HCT116 (cell line): ENCODE measurements at regions not wholly inside any gene's neighbourhood (a gene's known extent, or its start where the extent isn't known, plus 50 kb on each side); places are given as distances from the start of the nearest gene placed in this dataset.

Experiments
- ATAC-seq: fragments of 200-7000 bp; cut with Tn5 transposase; 2 replicates; pipeline ENCODE4 v1.9.1; 2020; ENCODE audit warnings: mild to moderate bottlenecking, moderate library complexity
- BruUV-seq: library from RNA; stranded (reverse); fragments of 400-500 nt; replicated peaks from 2 replicates; lab custom pipeline; 2021; lab: Mats Ljungman, UMichigan
- CTCF ChIA-PET: fragments of 300-600 bp; sonication (Branson Sonifier 250); formaldehyde crosslinking; loops from one replicate; lab custom pipeline; 2021; ENCODE audit warnings: antibody characterized with exemption; lab: Charles Lee
- POLR2A ChIA-PET: fragments of 300-600, 350-600 bp; sonication (Branson Sonifier 250); formaldehyde crosslinking; loops from one replicate; lab custom pipeline; 2021; ENCODE audit warnings: antibody characterized with exemption; lab: Charles Lee
- RAD21 ChIA-PET, 2 experiments: fragments of 300-600 bp; sonication (Branson Sonifier 250); formaldehyde crosslinking; loops; one replicate each; lab custom pipeline; 2023; ENCODE audit warnings: low total read pairs in 2 of 2; ENCODE audit not compliant: uncharacterized antibody in 2 of 2, unreplicated experiment in 2 of 2, low non-redundant PET in 1 of 2; lab: Charles Lee
- DNase-seq: peaks from one replicate; pipeline ENCODE4 v3.0.0-alpha.2; 2010; ENCODE audit warnings: low read depth, low spot score
- H2AFZ ChIP-seq: fragments of 200-600 bp; shearing (Covaris generic), sonication (generic); 2 replicates; pipeline ENCODE4 v1.6.1; 2017; ENCODE audit warnings: low read depth, mixed run types, mixed read lengths, antibody characterized with exemption, low read length; ENCODE audit not compliant: poor library complexity, severe bottlenecking
- H3K27ac ChIP-seq: 2 replicates; pipeline ENCODE4 v1.5.1; 2012; ENCODE audit warnings: low read depth, low read length
- H3K27me3 ChIP-seq: fragments of 200-600 bp; sonication (generic); 2 replicates; pipeline ENCODE4 v1.6.1; 2016; ENCODE audit warnings: mixed run types, low read length, mixed read lengths; ENCODE audit not compliant: insufficient read depth
- H3K36me3 ChIP-seq, 2 experiments: fragments of 200-500 bp in 1 of 2; fragments of 200-600 bp in 1 of 2; sonication (Bioruptor generic) in 1 of 2; sonication (generic) in 1 of 2; 2 replicates each; pipeline versions ENCODE4 v1.5.1 to v1.6.1; 2014 to 2016; ENCODE audit warnings: low read length in 2 of 2, inconsistent platforms in 1 of 2, mixed read lengths in 1 of 2, mixed run types in 1 of 2; ENCODE audit not compliant: insufficient read depth in 2 of 2, control insufficient read depth in 1 of 2
- H3K4me1 ChIP-seq, 2 experiments: fragments of 200-600 bp in 1 of 2; sonication (generic) in 1 of 2; 2 replicates each; pipeline versions ENCODE4 v1.5.1 to v1.6.1; 2012 to 2017; ENCODE audit warnings: low read length in 2 of 2, inconsistent platforms in 1 of 2, mild to moderate bottlenecking in 1 of 2, mixed read lengths in 1 of 2, mixed run types in 1 of 2, moderate library complexity in 1 of 2; ENCODE audit not compliant: insufficient read depth in 2 of 2, control insufficient read depth in 1 of 2
- H3K4me2 ChIP-seq: fragments of 200-600 bp; sonication (generic); 2 replicates; pipeline ENCODE4 v1.6.1; 2017; ENCODE audit warnings: mixed run types, low read length, mixed read lengths
- H3K4me3 ChIP-seq, 2 experiments: fragments of 200-600 bp in 1 of 2; sonication (generic) in 1 of 2; replicated peaks in 1 of 2; 2 replicates each; pipeline ENCODE4 v1.5.1; 2011 to 2016; ENCODE audit warnings: low read length in 2 of 2, control low read depth in 1 of 2, low read depth in 1 of 2, mild to moderate bottlenecking in 1 of 2, mixed read lengths in 1 of 2, mixed run types in 1 of 2
- H3K79me2 ChIP-seq: fragments of 200-600 bp; sonication (generic); 2 replicates; pipeline ENCODE4 v1.6.1; 2017; ENCODE audit warnings: mild to moderate bottlenecking, mixed run types, low read length, moderate library complexity, mixed read lengths; ENCODE audit not compliant: insufficient read depth
- H3K9ac ChIP-seq: fragments of 200-600 bp; sonication (generic); 2 replicates; pipeline ENCODE4 v1.6.1; 2016; ENCODE audit warnings: low read length, mixed read lengths
- H3K9me2 ChIP-seq: fragments of 200-600 bp; sonication (generic), shearing (Covaris generic); 2 replicates; pipeline ENCODE4 v1.6.1; 2017; ENCODE audit warnings: mixed run types, mild to moderate bottlenecking, moderate library complexity; ENCODE audit not compliant: insufficient read depth
- H3K9me3 ChIP-seq, 2 experiments: fragments of 200-500 bp in 1 of 2; fragments of 200-600 bp in 1 of 2; sonication (Bioruptor generic) in 1 of 2; sonication (generic) in 1 of 2; 2 replicates each; pipeline ENCODE4 v1.6.1; 2014 to 2017; ENCODE audit warnings: low read length in 2 of 2, mixed read lengths in 2 of 2, inconsistent platforms in 1 of 2, low read depth in 1 of 2, mild to moderate bottlenecking in 1 of 2, mixed run types in 1 of 2, moderate library complexity in 1 of 2; ENCODE audit not compliant: control insufficient read depth in 1 of 2, insufficient read depth in 1 of 2
- H4K20me1 ChIP-seq: fragments of 200-600 bp; sonication (generic), shearing (Covaris generic); 2 replicates; pipeline ENCODE4 v1.6.1; 2017; ENCODE audit warnings: mixed run types, mild to moderate bottlenecking, moderate library complexity; ENCODE audit not compliant: insufficient read depth
- CEBPB ChIP-seq: IDR thresholded peaks from 2 replicates; pipeline ENCODE4 v1.6.1; 2012; ENCODE audit warnings: low read depth
- CTCF ChIP-seq, 3 experiments: fragments of 200-600 bp in 1 of 3; sonication (generic) in 1 of 3; IDR thresholded peaks in 2 of 3; conservative IDR thresholded peaks in 1 of 3; 2 replicates each; pipeline ENCODE4 v1.5.1; 2012 to 2017; ENCODE audit warnings: low read depth in 2 of 3, low read length in 2 of 3, antibody characterized with exemption in 1 of 3, borderline replicate concordance in 1 of 3, control low read depth in 1 of 3, mild to moderate bottlenecking in 1 of 3, mixed read lengths in 1 of 3, mixed run types in 1 of 3, moderate library complexity in 1 of 3; ENCODE audit not compliant: insufficient read depth in 1 of 3
- ELF1 ChIP-seq: IDR thresholded peaks from 2 replicates; pipeline ENCODE4 v1.6.1; 2012; ENCODE audit warnings: low read depth, borderline replicate concordance
- EZH2 ChIP-seq: fragments of 200-600 bp; sonication (generic); IDR thresholded peaks from 2 replicates; pipeline ENCODE4 v1.6.1; 2017; ENCODE audit warnings: antibody characterized with exemption, mixed run types
- EZH2phosphoT487 ChIP-seq: fragments of 200-600 bp; IDR thresholded peaks from 2 replicates; pipeline ENCODE4 v1.6.1; 2018; ENCODE audit warnings: antibody characterized with exemption, borderline replicate concordance
- JUND ChIP-seq: IDR thresholded peaks from 2 replicates; pipeline ENCODE4 v1.6.1; 2012
- MAX ChIP-seq: IDR thresholded peaks from 2 replicates; pipeline ENCODE4 v1.6.1; 2012
- POLR2AphosphoS5 ChIP-seq: IDR thresholded peaks from 2 replicates; pipeline ENCODE4 v1.6.1; 2011; ENCODE audit warnings: mild to moderate bottlenecking, low read depth, low read length, moderate library complexity
- RAD21 ChIP-seq: IDR thresholded peaks from 2 replicates; pipeline ENCODE4 v1.6.1; 2012; ENCODE audit warnings: low read depth, mild to moderate bottlenecking
- REST ChIP-seq: IDR thresholded peaks from 2 replicates; pipeline ENCODE4 v1.6.1; 2012; ENCODE audit warnings: low read depth
- SIN3A ChIP-seq: IDR thresholded peaks from 2 replicates; pipeline ENCODE4 v1.6.1; 2012; ENCODE audit warnings: low read depth
- TCF7L2 ChIP-seq: IDR thresholded peaks from 2 replicates; pipeline ENCODE4 v1.7.0; 2011; ENCODE audit warnings: borderline replicate concordance, inconsistent platforms; ENCODE audit not compliant: insufficient read depth, insufficient read length; ENCODE audit errors: extremely low read depth
- ZBTB33 ChIP-seq: IDR thresholded peaks from 2 replicates; pipeline ENCODE4 v1.6.1; 2011; ENCODE audit warnings: mild to moderate bottlenecking, low read length, moderate library complexity; ENCODE audit not compliant: insufficient replicate concordance; ENCODE audit errors: extremely low read depth
- ZFX ChIP-seq: fragments of 450-650 bp; IDR thresholded peaks from 2 replicates; pipeline ENCODE4 v1.6.1; 2017
- intact Hi-C: fragments of 100-400 bp; cut with micrococcal nuclease; formaldehyde crosslinking; loops from 2 replicates; pipeline ENCODE4 v1.10.0; 2022

GRCh38 chr17:68657576-68657975 is 56.4 kb upstream of the FAM20A start:
- ATAC-seq (no peak), DNase-seq (no peak)
- no peaks in the 10 kb centered on the region for H3K79me2 ChIP-seq
- H4K20me1 ChIP-seq: no peaks in the 10 kb centered on the region
- ChIA-PET POLR2A (no interaction called here), CTCF (no interaction called here), RAD21 (no interaction called here)
- H3K9me2 ChIP-seq: no peaks in the 10 kb centered on the region
- no peaks in the 10 kb centered on the region for H3K9me3 ChIP-seq
- H3K27ac ChIP-seq: no peak overlapping the region
- no peaks in the 10 kb centered on the region for H3K27me3 ChIP-seq
- H3K36me3 ChIP-seq: no peaks in the 10 kb centered on the region
- BruUV-seq: no TSS peak
- H3K4me2 ChIP-seq: no peak overlapping the region
- no peaks in the 10 kb centered on the region for H3K4me1 ChIP-seq
- intact Hi-C loops: no loop called here
- TF ChIP-seq CEBPB (no peak), ZBTB33 (no peak), RAD21 (no peak), EZH2phosphoT487 (no peak), MAX (no peak), JUND (no peak), EZH2 (no peak), REST (no peak), ZFX (no peak), CTCF (IDR thresholded peaks at IDR 0.05 in 2 of 3, conservative IDR thresholded peaks at IDR 0.05 in 1 of 3; ENCODE audit: borderline replicate concordance in 1 of 3, insufficient read depth in 1 of 3, low read depth in 2 of 3, low read length in 2 of 3) (no peak), TCF7L2 (no peak), SIN3A (no peak), POLR2AphosphoS5 (no peak), ELF1 (no peak)
- no peak overlapping the region for H3K4me3 ChIP-seq
- no peak overlapping the region for H3K9ac ChIP-seq
- no peak overlapping the region for H2AFZ ChIP-seq
